GM12878 (cell line): ENCODE measurements at regions not wholly inside any gene's neighbourhood (a gene's known extent, or its start where the extent isn't known, plus 50 kb on each side); places are given as distances from the start of the nearest gene placed in this dataset.

Experiments
- BHLHE40 ChIP-seq, 2 experiments: fragments of 450-650 bp in 1 of 2; IDR thresholded peaks; 2 replicates each; pipeline ENCODE4 v1.6.1; 2011 to 2017; ENCODE audit warnings: low read depth in 2 of 2, borderline replicate concordance in 1 of 2, improper control_type of control experiment in 1 of 2, low read length in 1 of 2, mild to moderate bottlenecking in 1 of 2
- CTCF ChIP-seq, 3 experiments: IDR thresholded peaks in 2 of 3; conservative IDR thresholded peaks in 1 of 3; 2 replicates each; pipeline ENCODE4 v1.5.1; 2011; ENCODE audit warnings: low read depth in 3 of 3, low read length in 3 of 3, mild to moderate bottlenecking in 3 of 3, control low read depth in 2 of 3, moderate library complexity in 2 of 3, inconsistent platforms in 1 of 3, mixed read lengths in 1 of 3; ENCODE audit not compliant: control insufficient read depth in 2 of 3, insufficient read depth in 1 of 3; ENCODE audit errors: extremely low read depth in 1 of 3
- EZH2 ChIP-seq: IDR thresholded peaks from 2 replicates; pipeline ENCODE4 v1.6.1; 2012; ENCODE audit warnings: low read depth, mild to moderate bottlenecking, control low read depth, inconsistent platforms, low read length, borderline replicate concordance; ENCODE audit not compliant: control insufficient read depth
- NFYB ChIP-seq: IDR thresholded peaks from 2 replicates; pipeline ENCODE4 v1.6.1; 2011; ENCODE audit warnings: low read depth, mild to moderate bottlenecking, low read length, improper control_type of control experiment, moderate library complexity; ENCODE audit not compliant: insufficient read depth
- POLR2A ChIP-seq: IDR thresholded peaks from 2 replicates; pipeline ENCODE4 v1.6.1; 2011; ENCODE audit warnings: low read depth, mild to moderate bottlenecking, low read length
- TAF1 ChIP-seq: IDR thresholded peaks from 2 replicates; pipeline ENCODE4 v1.6.1; 2011; ENCODE audit warnings: mild to moderate bottlenecking, low read depth, low read length, borderline replicate concordance
- YY1 ChIP-seq: IDR thresholded peaks from 2 replicates; pipeline ENCODE4 v1.6.1; 2011; ENCODE audit warnings: low read depth, mild to moderate bottlenecking, low read length
- ZZZ3 ChIP-seq: IDR thresholded peaks from 2 replicates; pipeline ENCODE4 v1.6.1; 2011; ENCODE audit warnings: low read depth; ENCODE audit not compliant: control insufficient read depth, insufficient read length
- TF ChIP-seq, protein P1 (sequence below): IDR thresholded peaks from 2 replicates; pipeline ENCODE4 v1.6.1; 2011; ENCODE audit warnings: borderline replicate concordance, low read depth, mild to moderate bottlenecking, moderate library complexity, mixed read lengths, low read length; ENCODE audit not compliant: insufficient read depth; ENCODE audit errors: extremely low read length

GRCh38 chr2:236819275-236820002, 249.8 kb downstream of the ACKR3 start:
- TF ChIP-seq, protein P1, sequence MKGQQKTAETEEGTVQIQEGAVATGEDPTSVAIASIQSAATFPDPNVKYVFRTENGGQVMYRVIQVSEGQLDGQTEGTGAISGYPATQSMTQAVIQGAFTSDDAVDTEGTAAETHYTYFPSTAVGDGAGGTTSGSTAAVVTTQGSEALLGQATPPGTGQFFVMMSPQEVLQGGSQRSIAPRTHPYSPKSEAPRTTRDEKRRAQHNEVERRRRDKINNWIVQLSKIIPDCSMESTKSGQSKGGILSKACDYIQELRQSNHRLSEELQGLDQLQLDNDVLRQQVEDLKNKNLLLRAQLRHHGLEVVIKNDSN = no peak
- TF ChIP-seq ZZZ3 (no peak), TAF1 (no peak), CTCF (IDR thresholded peaks at IDR 0.05 in 2 of 3, conservative IDR thresholded peaks at IDR 0.05 in 1 of 3; ENCODE audit: control insufficient read depth in 2 of 3, extremely low read depth in 1 of 3, insufficient read depth in 1 of 3, low read depth in 3 of 3, low read length in 3 of 3) (no peak), BHLHE40 (IDR thresholded peaks at IDR 0.05; ENCODE audit: borderline replicate concordance in 1 of 2, low read depth in 2 of 2, low read length in 1 of 2) (no peak), NFYB (no peak), EZH2 (no peak), YY1 (no peak), POLR2A (no peak)
